ENCODE measurements at regions not wholly inside any gene's neighbourhood (a gene's known extent, or its start where the extent isn't known, plus 50 kb on each side); places are given as distances from the start of the nearest gene placed in this dataset.
"Not testable (repeated sequence)": the region's sequence is repeated elsewhere in the genome, so short reads cannot be mapped to it uniquely, and the experiment has no call there.

- TF ChIP-seq CTCF (conservative IDR thresholded peaks at IDR 0.05 in 1 of 2, IDR thresholded peaks at IDR 0.05 in 1 of 2; ENCODE audit: low read depth in 1 of 2, low read length in 2 of 2); EZH2 (IDR thresholded peaks at IDR 0.05; ENCODE audit: low read length, missing control alignments): not testable (repeated sequence)
Measured at GRCh38 chr1:206404309-206405027, 65.8 kb upstream of the IKBKE start.
